ENCODE measurements at regions not wholly inside any gene's neighbourhood (a gene's known extent, or its start where the extent isn't known, plus 50 kb on each side); places are given as distances from the start of the nearest gene placed in this dataset.
A peak's percentile ranks its signal among the peaks of the same experiment; 100 is the strongest.

GRCh38 chr2:134770702-134771101 lies 51.9 kb upstream of the TMEM163 start:
- DNase-seq, result no peak

- no peak for DNase-seq
These were observed 52.6 kb upstream of the TMEM163 start for GRCh38 chr2:134771313-134771801.

GRCh38 chr2:134772493-134773169 lies 53.8 kb upstream of the TMEM163 start:
- no peak for DNase-seq

- no peak for DNase-seq
These were observed 54.5 kb upstream of the TMEM163 start for GRCh38 chr2:134773335-134773734.

GRCh38 chr2:134773759-134774742 lies 55.3 kb upstream of the TMEM163 start:
- DNase-seq, result no peak

GRCh38 chr2:134774786-134775641 lies 56.2 kb upstream of the TMEM163 start:
- no peak for DNase-seq

GRCh38 chr2:134776836-134777235 lies 58.0 kb upstream of the TMEM163 start:
- no peak for DNase-seq

- no peak for DNase-seq
These were observed 58.8 kb upstream of the TMEM163 start for GRCh38 chr2:134777593-134777992.

GRCh38 chr2:134778372-134778771 lies 59.6 kb upstream of the TMEM163 start:
- no peak for DNase-seq

GRCh38 chr2:134780972-134781371 lies 57.4 kb upstream of the ACMSD start:
- DNase-seq, result no peak

GRCh38 chr2:134782107-134782506 lies 56.3 kb upstream of the ACMSD start:
- DNase-seq, result no peak

- no peak for DNase-seq
These were observed 55.6 kb upstream of the ACMSD start for GRCh38 chr2:134782792-134783191.

GRCh38 chr2:134783912-134784311 lies 54.5 kb upstream of the ACMSD start:
- DNase-seq, result peak; percentile 9

- no peak for DNase-seq
These were observed 52.6 kb upstream of the ACMSD start for GRCh38 chr2:134785659-134786430.

GRCh38 chr2:134788417-134788816 lies 50.0 kb upstream of the ACMSD start:
- DNase-seq, result no peak

Data from CD4-positive, alpha-beta T cell treated with Interferon gamma for 1 hour (primary cell).